HepG2 (cell line): ENCODE measurements at regions not wholly inside any gene's neighbourhood (a gene's known extent, or its start where the extent isn't known, plus 50 kb on each side); places are given as distances from the start of the nearest gene placed in this dataset.

Experiments used
- ATAC-seq: fragments of 200-7000 bp; cut with Tn5 transposase; 3 replicates; pipeline ENCODE4 v1.9.1; 2020; ENCODE audit warnings: mild to moderate bottlenecking, moderate library complexity
- BruUV-seq: library from RNA; stranded (reverse); fragments of 400-500 nt; replicated peaks from 2 replicates; lab custom pipeline; 2021; lab: Mats Ljungman, UMichigan
- CTCF ChIA-PET: fragments of 300-600 bp; formaldehyde crosslinking; extraction: SDS; loops from one replicate; lab custom pipeline; 2021; ENCODE audit warnings: low total read pairs, inconsistent platforms, low intra/inter-chr PET ratio; lab: Yijun Ruan, JAX
- POLR2A ChIA-PET: fragments of 350-600 bp; sonication (Branson Sonifier 250); formaldehyde crosslinking; loops from one replicate; lab custom pipeline; 2020; ENCODE audit warnings: antibody characterized with exemption, inconsistent platforms; lab: Yijun Ruan, JAX
- DNase-seq: peaks from one replicate; pipeline ENCODE4 v3.0.0-alpha.2; 2015; ENCODE audit warnings: low spot score
- FAIRE-seq: peaks from 3 replicates; lab custom pipeline; 2011; peaks lifted over from hg19 to GRCh38; lab: Jason Lieb, UNC
- H2AFZ ChIP-seq: one replicate; pipeline ENCODE4 v1.6.1; 2011; ENCODE audit warnings: low read length, inconsistent platforms
- H3K27ac ChIP-seq: fragments of 300-600 bp; 3 replicates; pipeline ENCODE4 v1.8.0; 2011; ENCODE audit warnings: mixed run types, mild to moderate bottlenecking, mixed read lengths, low read length, inconsistent platforms; ENCODE audit not compliant: insufficient read depth; ENCODE audit errors: extremely low read length
- H3K27me3 ChIP-seq, 2 experiments: fragments of 200-600 bp in 1 of 2; 2 replicates in 1 of 2; 3 replicates in 1 of 2; pipeline versions ENCODE4 v1.6.0 to v1.8.0; 2011; ENCODE audit warnings: low read length in 2 of 2, mild to moderate bottlenecking in 2 of 2, moderate library complexity in 2 of 2, inconsistent platforms in 1 of 2; ENCODE audit not compliant: insufficient read depth in 2 of 2, control insufficient read depth in 1 of 2
- H3K36me3 ChIP-seq, 2 experiments: fragments of 200-600 bp in 1 of 2; replicated peaks in 1 of 2; 2 replicates in 1 of 2; 3 replicates in 1 of 2; pipeline versions ENCODE4 v1.5.1 to v1.8.0; 2011; ENCODE audit warnings: low read length in 2 of 2, inconsistent platforms in 1 of 2; ENCODE audit not compliant: insufficient read depth in 2 of 2, control insufficient read depth in 1 of 2
- H3K4me1 ChIP-seq: 2 replicates; pipeline ENCODE4 v1.5.1; 2012; ENCODE audit warnings: low read length, inconsistent platforms; ENCODE audit not compliant: insufficient read depth
- H3K4me2 ChIP-seq: 2 replicates; pipeline ENCODE4 v1.6.0; 2011; ENCODE audit warnings: low read depth, low read length, inconsistent platforms
- H3K4me3 ChIP-seq, 3 experiments: fragments of 200-600 bp in 1 of 3; sonication (generic), shearing (Covaris generic) in 1 of 3; replicated peaks in 1 of 3; 2 replicates each; pipeline ENCODE4 v1.5.1; 2011 to 2016; ENCODE audit warnings: low read length in 3 of 3, inconsistent platforms in 2 of 3, low read depth in 2 of 3, mild to moderate bottlenecking in 2 of 3, control low read depth in 1 of 3, mixed read lengths in 1 of 3; ENCODE audit not compliant: insufficient read depth in 1 of 3
- H3K79me2 ChIP-seq: one replicate; pipeline ENCODE4 v1.6.1; 2011; ENCODE audit warnings: low read length, inconsistent platforms; ENCODE audit not compliant: insufficient read depth
- H3K9ac ChIP-seq: 2 replicates; pipeline ENCODE4 v1.6.0; 2011; ENCODE audit warnings: mild to moderate bottlenecking, low read depth, low read length, inconsistent platforms; ENCODE audit not compliant: insufficient read depth
- H3K9me3 ChIP-seq: 2 replicates; pipeline ENCODE4 v1.5.1; 2012; ENCODE audit warnings: mild to moderate bottlenecking, low read length
- H4K20me1 ChIP-seq: 2 replicates; pipeline ENCODE4 v1.6.0; 2011; ENCODE audit warnings: inconsistent platforms, mild to moderate bottlenecking, low read length, moderate library complexity; ENCODE audit not compliant: insufficient read depth
- BHLHE40 ChIP-seq: IDR thresholded peaks from 2 replicates; pipeline ENCODE4 v1.6.1; 2011; ENCODE audit warnings: low read length, improper control_type of control experiment
- MED13 ChIP-seq: sonication (generic); formaldehyde crosslinking; IDR thresholded peaks from 2 replicates; pipeline ENCODE4 v1.5.0; 2020; ENCODE audit warnings: missing genetic modification reagents
- NRL ChIP-seq: sonication (generic); formaldehyde crosslinking; IDR thresholded peaks from 2 replicates; pipeline ENCODE4 v1.5.0; 2020; ENCODE audit warnings: missing genetic modification reagents, mild to moderate bottlenecking, moderate library complexity, borderline replicate concordance
- SIX1 ChIP-seq: sonication (generic); formaldehyde crosslinking; IDR thresholded peaks from 2 replicates; pipeline ENCODE4 v1.4.0; 2020; ENCODE audit warnings: missing genetic modification reagents, borderline replicate concordance
- ZBTB7B ChIP-seq: sonication (generic); formaldehyde crosslinking; IDR thresholded peaks from 2 replicates; pipeline ENCODE4 v1.4.0; 2020; ENCODE audit warnings: missing genetic modification reagents
- WGBS: methylation state at CpG from one replicate; pipeline ENCODE4 v1.1.6; 2017; ENCODE audit warnings: low lambda C conversion rate; 5-methylcytosine and 5-hydroxymethylcytosine counted together
- in situ Hi-C: cut with HindIII; loops from 2 replicates; pipeline ENCODE4 v1.10.0; 2017; ENCODE audit warnings: low pct_unique_long_range_greater_than_20kb; ENCODE audit not compliant: extremely low pct_ligation_motif_present
- intact Hi-C: fragments of 100-400 bp; cut with micrococcal nuclease; formaldehyde crosslinking; loops from one replicate; pipeline ENCODE4 v1.10.0; 2022; ENCODE audit not compliant: unreplicated experiment
- TF ChIP-seq, protein P1 (sequence below): sonication (generic); formaldehyde crosslinking; IDR thresholded peaks from 2 replicates; pipeline ENCODE4 v1.4.0; 2020; ENCODE audit warnings: missing genetic modification reagents
- TF ChIP-seq, protein P2 (sequence below): sonication (generic); formaldehyde crosslinking; IDR thresholded peaks from 2 replicates; pipeline ENCODE4 v1.4.0; 2020; ENCODE audit warnings: mild to moderate bottlenecking, missing genetic modification reagents

DNA sequence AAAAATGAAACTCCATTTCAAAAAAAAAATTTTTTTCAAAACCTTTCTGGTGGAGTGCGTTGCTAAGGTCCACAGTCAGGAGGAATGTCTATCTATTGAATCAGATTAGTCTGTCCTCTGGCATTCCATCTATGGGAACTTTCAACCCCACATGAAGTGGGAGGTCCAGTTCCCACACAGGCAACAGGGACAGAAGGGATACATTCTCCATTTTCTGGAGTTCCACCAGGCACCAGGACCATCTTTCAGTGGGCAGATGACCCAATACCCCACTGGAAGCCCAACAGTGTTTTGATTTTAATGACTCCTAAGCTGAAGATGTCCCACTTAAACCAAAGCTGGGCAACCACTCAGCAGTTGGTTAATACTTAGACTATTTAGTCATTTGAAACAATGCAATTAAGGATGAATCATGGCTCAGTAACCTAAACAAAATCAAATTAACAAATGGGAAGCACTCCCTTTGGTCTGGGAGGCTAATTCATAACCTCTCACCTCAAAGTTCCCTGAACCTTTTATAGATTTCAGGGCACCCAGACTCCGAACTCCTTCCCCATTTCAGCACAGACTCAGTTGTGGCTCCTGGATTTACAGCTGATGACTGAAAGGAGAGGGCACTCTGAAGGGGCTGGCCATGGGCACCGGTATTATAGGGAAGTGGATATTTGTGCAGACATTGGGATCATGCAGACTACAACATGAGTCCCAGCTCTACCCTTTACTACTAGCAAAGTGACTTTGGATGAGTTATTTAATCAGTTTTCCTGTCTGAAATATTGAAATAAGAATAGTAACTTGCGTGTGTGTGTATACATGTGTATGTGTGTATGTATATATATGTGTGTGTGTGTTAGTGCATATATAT, 264.3 kb upstream of the LRTM1 start:
- FAIRE-seq (no peak), ATAC-seq (no peak), DNase-seq (no peak)
- in situ Hi-C loops (no loop called here), intact Hi-C loops (no loop called here)
- H2AFZ ChIP-seq, result no peak overlapping the region
- H3K9ac ChIP-seq, result no peak overlapping the region
- peaks cover 4% of the 10 kb centered on the region; the same call in 1 of the 2 replicates for H3K9me3 ChIP-seq
- CTCF ChIA-PET, result no interaction called here
- no peak for TF ChIP-seq ZBTB7B
- TF ChIP-seq SIX1 (CRISPR knock-in tag), result no peak
- TF ChIP-seq MED13 (CRISPR knock-in tag), result no peak
- no peak for TF ChIP-seq BHLHE40
- TF ChIP-seq, protein P1, sequence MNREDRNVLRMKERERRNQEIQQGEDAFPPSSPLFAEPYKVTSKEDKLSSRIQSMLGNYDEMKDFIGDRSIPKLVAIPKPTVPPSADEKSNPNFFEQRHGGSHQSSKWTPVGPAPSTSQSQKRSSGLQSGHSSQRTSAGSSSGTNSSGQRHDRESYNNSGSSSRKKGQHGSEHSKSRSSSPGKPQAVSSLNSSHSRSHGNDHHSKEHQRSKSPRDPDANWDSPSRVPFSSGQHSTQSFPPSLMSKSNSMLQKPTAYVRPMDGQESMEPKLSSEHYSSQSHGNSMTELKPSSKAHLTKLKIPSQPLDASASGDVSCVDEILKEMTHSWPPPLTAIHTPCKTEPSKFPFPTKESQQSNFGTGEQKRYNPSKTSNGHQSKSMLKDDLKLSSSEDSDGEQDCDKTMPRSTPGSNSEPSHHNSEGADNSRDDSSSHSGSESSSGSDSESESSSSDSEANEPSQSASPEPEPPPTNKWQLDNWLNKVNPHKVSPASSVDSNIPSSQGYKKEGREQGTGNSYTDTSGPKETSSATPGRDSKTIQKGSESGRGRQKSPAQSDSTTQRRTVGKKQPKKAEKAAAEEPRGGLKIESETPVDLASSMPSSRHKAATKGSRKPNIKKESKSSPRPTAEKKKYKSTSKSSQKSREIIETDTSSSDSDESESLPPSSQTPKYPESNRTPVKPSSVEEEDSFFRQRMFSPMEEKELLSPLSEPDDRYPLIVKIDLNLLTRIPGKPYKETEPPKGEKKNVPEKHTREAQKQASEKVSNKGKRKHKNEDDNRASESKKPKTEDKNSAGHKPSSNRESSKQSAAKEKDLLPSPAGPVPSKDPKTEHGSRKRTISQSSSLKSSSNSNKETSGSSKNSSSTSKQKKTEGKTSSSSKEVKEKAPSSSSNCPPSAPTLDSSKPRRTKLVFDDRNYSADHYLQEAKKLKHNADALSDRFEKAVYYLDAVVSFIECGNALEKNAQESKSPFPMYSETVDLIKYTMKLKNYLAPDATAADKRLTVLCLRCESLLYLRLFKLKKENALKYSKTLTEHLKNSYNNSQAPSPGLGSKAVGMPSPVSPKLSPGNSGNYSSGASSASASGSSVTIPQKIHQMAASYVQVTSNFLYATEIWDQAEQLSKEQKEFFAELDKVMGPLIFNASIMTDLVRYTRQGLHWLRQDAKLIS, result no peak
- TF ChIP-seq, protein P2, sequence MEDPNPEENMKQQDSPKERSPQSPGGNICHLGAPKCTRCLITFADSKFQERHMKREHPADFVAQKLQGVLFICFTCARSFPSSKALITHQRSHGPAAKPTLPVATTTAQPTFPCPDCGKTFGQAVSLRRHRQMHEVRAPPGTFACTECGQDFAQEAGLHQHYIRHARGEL, result no peak
- TF ChIP-seq NRL (CRISPR knock-in tag), result no peak
- H3K4me2 ChIP-seq, result no peak overlapping the region
- H3K27me3 ChIP-seq, result peaks cover 0 to 7% of the 10 kb centered on the region in 2 experiments; a peak in 1 of 5 replicates
- no peak overlapping the region for H3K4me3 ChIP-seq
- H3K79me2 ChIP-seq, result no peaks in the 10 kb centered on the region
- BruUV-seq, result no TSS peak
- 14% methylated on average over 4 of the region's 4 CpGs for WGBS
- no peak overlapping the region for H3K27ac ChIP-seq
- no peaks in the 10 kb centered on the region for H3K36me3 ChIP-seq
- H4K20me1 ChIP-seq, result no peaks in the 10 kb centered on the region
- no peaks in the 10 kb centered on the region for H3K4me1 ChIP-seq
- POLR2A ChIA-PET, result no interaction called here
